T-helper 22 cell (primary cell): ENCODE measurements at regions not wholly inside any gene's neighbourhood (a gene's known extent, or its start where the extent isn't known, plus 50 kb on each side); places are given as distances from the start of the nearest gene placed in this dataset.

Experiments used
- DNase-seq: peaks from one replicate; pipeline ENCODE4 v3.0.0-alpha.2; 2020; ENCODE audit warnings: low read depth

- DNase-seq, result no peak
Measured at GRCh38 chr2:19748073-19748375, 153.8 kb downstream of the TTC32 start.

- DNase-seq, result no peak
Measured at GRCh38 chr2:19747310-19748072, 154.3 kb downstream of the TTC32 start.

- no peak for DNase-seq
Measured at GRCh38 chr2:19746611-19747309, 155.0 kb downstream of the TTC32 start.

- no peak for DNase-seq
Measured at GRCh38 chr2:19746137-19746600, 155.6 kb downstream of the TTC32 start.

- no peak for DNase-seq
Measured at GRCh38 chr2:19745318-19746136, 156.3 kb downstream of the TTC32 start.

- no peak for DNase-seq
Measured at GRCh38 chr2:19744456-19745199, 157.2 kb downstream of the TTC32 start.

- DNase-seq, result no peak
Measured at GRCh38 chr2:19743641-19744040, 158.1 kb downstream of the TTC32 start.

- no peak for DNase-seq
Measured at GRCh38 chr2:19742872-19743271, 158.9 kb downstream of the TTC32 start.

- DNase-seq, result no peak
Measured at GRCh38 chr2:19739256-19739655, 162.5 kb downstream of the TTC32 start.

GRCh38 chr2:19738707-19739106 lies 163.1 kb downstream of the TTC32 start:
- DNase-seq, result no peak

GRCh38 chr2:19736191-19736831 lies 165.5 kb downstream of the TTC32 start:
- no peak for DNase-seq

- no peak for DNase-seq
Measured at GRCh38 chr2:19733951-19734425, 167.8 kb downstream of the TTC32 start.

- no peak for DNase-seq
Measured at GRCh38 chr2:19733390-19733789, 168.4 kb downstream of the TTC32 start.

- DNase-seq, result no peak
Measured at GRCh38 chr2:19732255-19732654, 169.5 kb downstream of the TTC32 start.

- no peak for DNase-seq
Measured at GRCh38 chr2:19731515-19731914, 170.3 kb downstream of the TTC32 start.

- DNase-seq, result no peak
Measured at GRCh38 chr2:19731037-19731436, 170.7 kb downstream of the TTC32 start.

GRCh38 chr2:19728125-19728524 lies 173.7 kb downstream of the TTC32 start:
- no peak for DNase-seq

GRCh38 chr2:19725392-19725791 lies 176.4 kb downstream of the TTC32 start:
- DNase-seq, result no peak

- no peak for DNase-seq
Measured at GRCh38 chr2:19723021-19723420, 178.8 kb downstream of the TTC32 start.

- no peak for DNase-seq
Measured at GRCh38 chr2:19722531-19722971, 179.2 kb downstream of the TTC32 start.

- DNase-seq, result no peak
Measured at GRCh38 chr2:19720306-19720705, 181.5 kb downstream of the TTC32 start.
